Inflammatory macrophage (primary cell): ENCODE measurements at regions not wholly inside any gene's neighbourhood (a gene's known extent, or its start where the extent isn't known, plus 50 kb on each side); places are given as distances from the start of the nearest gene placed in this dataset.

Experiments used
- DNase-seq, 2 donors: peaks; one replicate each; pipeline ENCODE4 v3.0.0-alpha.2; 2020 to 2022

DNA sequence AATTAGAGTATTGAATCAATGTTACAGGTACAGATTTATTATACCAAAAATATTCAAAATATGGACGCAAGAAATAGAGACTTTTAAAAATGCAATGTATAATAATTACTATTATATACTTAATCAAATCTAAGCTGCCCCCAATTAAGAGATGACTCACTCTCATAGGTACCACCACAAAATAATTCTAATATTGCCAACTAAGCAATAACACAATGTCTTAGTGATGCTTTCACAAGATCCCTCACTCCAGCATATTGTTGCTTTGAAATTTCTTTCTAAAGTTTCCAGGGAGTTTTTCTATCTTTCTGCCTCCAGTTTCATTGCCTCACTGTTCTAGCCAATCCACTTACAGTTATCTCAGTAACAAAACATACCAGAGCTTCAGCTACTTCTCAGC is 270.0 kb upstream of the PABPC4L start:
- DNase-seq: no peak

DNA sequence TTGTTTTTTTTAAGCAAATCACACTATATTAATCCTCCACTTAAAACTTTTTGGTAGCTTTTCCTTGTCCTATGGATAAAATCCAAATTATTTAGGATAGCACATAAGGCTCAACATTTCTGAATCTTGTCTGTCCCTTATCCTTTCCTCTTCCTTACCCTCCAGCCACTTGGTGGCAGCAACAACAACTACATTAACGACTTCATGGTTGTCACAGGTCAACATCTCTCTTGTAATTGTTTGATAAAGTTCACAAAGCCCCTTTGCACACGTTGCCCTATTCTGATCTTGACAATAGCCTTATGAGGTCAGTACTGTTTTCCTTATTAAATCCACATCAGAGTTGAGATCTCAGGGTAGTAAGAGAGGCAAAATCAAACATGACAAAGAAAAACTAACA is 269.0 kb upstream of the PABPC4L start:
- no peak for DNase-seq

DNA sequence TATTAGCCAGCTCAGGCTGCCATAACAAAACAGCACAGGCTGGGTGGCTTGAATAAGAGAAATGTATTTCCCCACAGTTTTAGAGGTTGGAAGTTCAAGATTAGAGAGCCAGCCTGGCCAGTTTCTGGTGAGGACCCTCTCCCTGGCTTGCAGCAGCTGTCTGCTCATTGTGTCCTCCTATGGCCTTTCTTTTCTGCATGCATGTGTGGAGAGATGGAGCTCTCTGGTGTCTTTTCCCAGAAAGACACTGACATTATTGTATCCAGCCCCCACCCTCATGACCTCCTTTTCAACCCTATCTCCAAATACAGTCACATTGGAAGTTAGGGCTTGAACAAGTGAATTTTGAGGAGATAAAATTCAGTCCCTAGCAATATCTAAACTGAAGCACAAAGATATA is 263.8 kb upstream of the PABPC4L start:
- DNase-seq: no peak

DNA sequence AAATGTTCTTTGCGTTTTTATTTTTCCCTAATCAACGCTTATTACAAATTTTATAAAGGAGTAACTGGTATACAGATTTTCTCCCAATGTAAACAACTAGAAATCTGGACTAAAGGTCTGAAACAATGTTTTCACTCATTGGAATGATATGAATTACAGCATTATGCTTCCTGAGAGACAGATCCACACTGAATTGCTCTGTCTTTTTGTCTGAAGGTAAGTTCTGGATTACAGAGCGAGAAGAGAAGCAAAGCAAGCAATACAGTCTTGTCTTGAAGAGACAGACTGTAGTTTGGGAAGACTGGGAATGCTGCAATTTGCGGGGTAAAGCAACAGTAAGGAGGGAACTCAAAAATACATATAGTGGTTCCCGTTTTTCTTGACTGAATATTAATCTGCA is 262.2 kb upstream of the PABPC4L start:
- DNase-seq: no peak

DNA sequence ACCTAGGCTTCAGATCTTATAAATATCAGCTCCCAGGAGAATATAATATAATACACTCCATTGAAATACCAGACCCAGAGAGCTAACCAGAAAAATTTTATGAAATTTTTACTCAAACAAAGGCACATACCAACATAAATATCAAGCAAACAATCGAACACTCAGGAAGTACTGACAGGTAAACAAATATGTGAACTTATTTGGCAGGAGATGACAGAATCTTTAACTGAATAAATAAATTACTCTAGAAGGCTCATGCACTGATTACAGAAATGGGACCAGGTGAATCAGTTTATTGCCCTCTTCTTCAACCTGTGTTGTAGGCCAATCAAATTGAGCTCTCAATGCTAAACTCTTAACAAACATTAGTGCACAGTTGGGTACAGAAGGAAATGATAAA is 225.2 kb upstream of the PABPC4L start:
- DNase-seq: no peak

DNA sequence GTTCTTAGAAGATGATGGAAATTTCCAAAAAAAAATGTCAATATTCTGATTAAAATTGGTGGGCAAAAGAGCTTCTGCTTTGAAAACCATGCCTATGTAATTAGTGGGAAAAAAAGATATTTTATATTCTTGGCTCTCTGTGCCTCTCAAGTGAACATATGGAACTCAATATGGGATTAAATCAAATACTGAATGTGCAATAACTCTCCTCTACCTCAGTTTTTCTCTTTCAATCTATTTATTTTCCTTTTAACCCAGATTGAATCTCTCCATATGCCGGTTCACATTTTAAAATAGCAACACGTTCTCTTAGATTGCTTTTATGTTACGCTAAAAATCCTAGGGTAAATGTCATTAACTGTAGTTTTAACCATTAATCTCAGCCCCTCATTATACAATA is 224.2 kb upstream of the PABPC4L start:
- no peak for DNase-seq

DNA sequence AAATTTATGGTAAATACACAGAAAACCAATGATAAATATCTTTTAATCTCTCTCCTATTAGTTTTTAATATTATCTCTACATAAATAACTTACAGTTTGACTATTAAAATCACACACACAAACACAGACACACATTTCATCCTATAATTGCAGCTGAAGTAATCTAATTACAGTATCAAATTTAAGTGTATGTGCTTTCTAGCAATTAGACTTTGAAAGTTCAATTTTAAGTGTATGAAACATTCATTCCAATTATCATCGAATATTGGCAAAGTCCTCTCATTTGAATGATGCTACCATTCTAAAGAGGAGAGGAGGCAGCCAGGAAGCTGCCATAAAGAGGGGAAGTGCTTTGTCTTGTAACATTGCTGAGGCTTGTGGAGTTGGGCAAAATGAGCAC is 221.2 kb upstream of the PABPC4L start:
- no peak for DNase-seq

DNA sequence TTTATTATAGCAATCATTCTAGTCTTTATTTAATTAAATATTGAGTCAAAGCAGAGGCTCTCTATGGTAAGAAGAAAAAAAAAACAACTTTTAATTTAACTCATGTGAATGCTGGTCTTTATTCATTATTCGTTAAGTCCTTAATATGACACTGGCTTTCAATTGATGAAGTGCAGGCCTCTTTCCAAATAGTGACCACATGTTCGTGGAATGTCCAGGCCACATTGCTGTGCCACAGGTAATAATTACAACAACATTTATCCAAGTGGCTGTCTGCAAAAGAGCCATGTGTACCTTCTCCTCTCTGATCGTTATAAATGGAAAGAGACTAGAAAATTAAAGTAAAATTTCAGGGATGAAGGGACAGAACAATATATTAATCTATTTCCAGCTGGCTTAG is 220.1 kb upstream of the PABPC4L start:
- no peak for DNase-seq

DNA sequence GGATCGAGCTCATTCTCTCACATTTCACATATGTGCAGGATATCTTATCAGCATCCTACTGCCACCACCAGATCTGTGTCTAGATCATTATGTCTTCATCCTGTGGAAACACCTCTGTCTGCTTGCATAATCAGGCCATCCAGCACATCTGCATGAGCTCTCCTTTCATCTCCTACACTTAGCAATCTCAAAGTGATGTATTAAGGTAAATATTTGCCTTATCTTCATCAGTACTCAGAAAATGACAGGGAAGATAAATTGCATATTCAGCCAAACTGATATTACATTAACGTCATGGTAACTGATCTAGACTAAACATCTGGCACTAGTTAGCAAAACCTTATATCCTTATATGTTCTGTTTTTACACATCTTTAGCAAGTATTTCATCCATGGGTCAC is 207.3 kb upstream of the PABPC4L start:
- DNase-seq: no peak

DNA sequence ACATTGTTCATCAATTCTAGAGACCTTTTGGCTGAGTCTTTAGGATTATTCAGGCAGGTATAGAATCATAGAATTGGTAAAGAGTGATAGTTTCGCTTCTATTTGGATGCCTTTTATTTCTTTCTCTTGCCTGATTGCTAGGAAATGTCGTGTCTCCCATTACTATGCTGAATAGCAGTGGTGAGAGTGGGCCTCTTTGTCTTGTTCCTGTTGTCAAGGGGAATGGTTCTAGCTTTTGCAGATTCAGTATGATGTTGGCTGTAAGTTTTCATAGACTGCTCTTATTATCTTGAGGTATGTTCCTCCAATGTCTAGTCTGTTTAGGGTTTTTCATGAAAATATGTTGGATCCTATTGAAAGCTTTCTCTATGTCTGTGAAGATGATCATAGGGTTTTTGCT is 200.2 kb upstream of the PABPC4L start:
- no peak for DNase-seq

DNA sequence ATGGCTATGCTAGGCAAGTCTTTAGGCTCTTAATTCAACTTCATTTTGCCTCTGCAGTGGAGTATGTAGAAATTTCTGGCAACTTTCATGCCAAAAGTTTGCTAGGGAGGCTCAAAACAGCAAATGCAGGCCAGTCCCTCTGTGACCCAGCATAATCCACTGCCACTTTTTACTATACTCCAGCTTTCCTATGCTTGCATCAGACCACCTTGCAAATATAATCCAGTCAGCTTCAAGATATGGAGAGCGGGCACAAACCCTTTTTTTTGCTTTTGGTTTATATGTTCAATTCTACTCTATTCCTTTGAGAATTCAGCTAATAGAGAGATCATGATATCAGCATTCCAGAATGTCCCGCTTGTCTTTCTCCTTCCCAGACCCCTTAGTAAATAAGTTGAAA is 192.0 kb upstream of the PABPC4L start:
- DNase-seq: no peak

DNA sequence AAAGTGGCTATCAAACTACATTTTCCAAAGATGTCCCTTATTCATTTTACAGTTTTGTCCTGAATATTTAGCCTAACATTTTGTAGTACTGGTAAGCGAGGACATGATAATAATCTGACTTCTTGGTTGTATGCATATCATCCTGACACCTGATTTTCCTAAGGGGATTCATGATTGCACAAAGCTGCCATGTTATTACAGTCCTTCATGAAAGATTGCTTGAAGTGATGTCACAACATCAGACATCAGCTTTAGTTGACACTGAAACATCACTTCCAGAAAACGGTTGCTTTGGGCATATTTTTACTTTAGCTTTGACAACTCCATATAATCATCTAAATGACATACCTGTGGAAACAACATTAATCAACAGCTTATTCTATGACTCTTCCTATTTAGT is 188.7 kb upstream of the PABPC4L start:
- DNase-seq: no peak

DNA sequence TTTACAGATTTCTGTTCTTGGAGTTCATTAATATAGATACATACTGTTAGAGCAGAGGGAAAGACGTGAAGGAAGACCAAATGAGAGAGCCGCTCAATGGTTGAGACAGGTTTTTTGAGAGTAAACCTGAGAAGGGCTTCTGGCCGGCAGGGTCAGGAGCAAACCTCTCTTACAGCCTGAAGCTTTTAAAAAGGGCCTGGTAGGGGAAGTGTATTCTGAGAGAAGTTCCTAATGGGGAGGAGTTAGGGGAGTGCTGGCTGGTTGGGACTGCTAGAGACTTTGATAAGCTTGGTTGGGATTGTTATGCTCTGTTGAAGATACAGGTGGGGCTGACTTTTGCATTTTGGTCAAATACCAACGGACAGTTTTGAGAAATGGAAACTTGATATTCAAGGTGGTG is 186.8 kb upstream of the PABPC4L start:
- DNase-seq: no peak

DNA sequence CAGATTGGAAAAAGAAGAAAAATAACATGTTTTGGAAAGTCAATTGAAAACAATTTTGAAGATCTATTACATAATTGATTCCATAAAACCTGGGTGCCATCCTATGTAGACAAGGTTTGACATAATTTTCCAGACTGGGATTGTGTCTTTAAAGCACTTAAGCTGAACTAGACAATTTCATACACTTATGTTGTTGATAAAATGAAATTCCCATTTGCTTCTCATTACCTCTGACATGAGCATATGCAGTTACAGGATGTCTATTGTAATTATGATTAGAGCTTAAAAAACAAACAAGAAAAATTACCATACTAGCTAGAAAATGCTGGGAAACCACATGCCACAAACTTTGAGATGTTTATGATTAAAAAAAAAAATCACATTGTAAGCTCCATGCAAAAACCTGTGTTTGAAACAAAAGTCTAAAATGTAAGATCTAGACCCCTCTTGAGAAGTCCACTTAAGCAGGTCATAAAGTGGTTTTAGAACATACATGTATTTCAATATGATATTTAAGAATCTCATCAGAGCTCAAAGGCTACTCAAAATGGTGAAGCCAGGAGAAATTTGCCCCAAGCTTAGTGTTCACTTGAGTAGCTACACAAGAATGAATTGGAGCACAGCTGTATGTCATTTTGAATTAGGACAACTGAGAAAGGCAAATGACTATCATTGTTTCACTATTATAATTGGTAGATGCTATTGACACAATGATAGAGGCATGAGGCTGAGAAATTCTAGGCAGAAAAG is 181.1 kb upstream of the PABPC4L start:
- DNase-seq: no peak

DNA sequence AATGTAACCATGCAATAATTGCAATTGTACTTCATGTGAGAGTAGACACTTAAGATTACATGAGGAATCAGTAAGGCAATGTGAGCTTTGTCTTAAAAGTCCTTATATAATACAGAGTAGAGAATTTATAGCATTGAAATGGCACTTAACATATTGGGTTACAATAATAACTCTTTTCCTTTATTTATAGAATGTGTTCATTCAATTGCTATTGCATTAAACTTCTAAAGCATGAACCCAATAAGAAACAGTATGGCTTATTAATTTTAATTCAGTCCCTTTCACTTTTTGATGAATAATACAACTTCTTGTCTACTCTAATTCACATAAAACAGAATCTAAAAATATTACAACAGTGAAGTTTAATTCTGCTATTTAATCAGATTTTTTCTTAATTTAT is 174.2 kb upstream of the PABPC4L start:
- no peak for DNase-seq

DNA sequence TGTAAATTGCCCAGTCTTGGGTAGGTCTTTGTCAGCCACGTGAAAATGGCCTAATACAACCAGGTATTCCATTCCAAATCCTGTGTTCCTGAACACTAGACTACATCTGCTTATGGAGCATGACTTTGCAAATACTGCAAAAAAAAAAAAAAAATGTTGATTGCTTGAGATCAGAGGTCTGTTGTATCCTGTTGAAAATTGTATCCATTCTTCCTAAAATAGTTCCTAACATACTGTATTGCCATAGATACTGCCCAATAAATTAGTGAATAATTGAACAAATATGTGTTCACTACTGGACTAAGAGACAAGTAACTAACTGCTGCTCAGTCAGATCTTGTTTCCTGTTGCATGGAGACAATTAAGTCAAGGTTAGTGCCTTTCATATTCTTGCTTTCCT is 164.3 kb upstream of the PABPC4L start:
- DNase-seq: no peak

DNA sequence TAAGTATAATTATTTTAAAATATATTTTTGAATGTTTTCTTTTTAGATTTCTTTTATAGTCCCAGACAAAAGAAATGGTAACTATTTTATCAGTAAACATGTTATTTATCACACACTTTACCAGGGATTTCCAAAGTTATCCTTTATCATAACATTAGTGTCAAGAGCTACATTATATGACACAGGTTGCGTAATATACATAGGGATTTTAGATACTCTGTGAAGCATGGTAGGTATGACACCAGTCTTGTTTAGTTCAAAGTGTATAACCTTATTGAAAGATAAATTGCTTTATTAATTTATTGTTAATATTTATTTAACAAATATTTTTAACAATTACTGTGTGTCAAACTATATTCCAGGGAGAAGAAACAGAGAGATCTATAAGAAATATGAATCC is 163.3 kb upstream of the PABPC4L start:
- no peak for DNase-seq

DNA sequence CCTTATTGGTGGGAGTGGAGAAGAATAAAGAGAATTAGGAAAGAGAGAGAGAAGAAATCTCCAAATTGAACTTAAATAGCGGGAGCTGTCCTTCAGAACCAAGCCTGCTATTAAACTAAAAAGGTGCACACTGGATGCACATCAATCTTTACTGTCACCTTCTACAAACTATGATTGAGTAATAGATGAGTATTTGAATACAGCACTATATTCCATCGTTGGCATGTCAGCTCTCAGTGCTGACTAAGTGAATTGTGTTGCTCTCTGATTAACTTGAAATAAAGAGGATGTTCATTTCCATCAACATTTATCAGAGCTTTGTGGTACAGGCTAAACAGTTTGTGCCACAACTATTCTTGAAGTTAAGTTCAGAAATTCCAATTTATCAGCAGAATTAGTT is 143.7 kb upstream of the PABPC4L start:
- no peak for DNase-seq

DNA sequence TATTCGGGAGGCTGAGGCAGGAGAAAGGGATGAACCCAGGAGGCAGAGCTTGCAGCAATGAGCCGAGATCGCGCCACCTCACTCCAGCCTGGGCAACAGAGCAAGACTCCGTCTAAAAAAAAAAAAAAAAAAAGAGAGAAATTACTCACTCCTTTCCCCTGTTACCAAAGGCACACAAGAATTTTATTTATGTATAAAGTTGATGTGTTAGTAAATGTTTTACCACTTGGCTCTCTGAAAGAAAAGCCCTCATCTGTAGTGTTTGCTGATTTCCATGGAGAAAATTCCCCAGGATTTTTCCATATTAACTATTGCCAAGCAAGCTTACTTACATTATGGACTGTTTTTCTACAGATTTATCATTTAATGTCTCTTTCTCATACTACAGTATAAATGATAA is 142.1 kb upstream of the PABPC4L start:
- DNase-seq: no peak

DNA sequence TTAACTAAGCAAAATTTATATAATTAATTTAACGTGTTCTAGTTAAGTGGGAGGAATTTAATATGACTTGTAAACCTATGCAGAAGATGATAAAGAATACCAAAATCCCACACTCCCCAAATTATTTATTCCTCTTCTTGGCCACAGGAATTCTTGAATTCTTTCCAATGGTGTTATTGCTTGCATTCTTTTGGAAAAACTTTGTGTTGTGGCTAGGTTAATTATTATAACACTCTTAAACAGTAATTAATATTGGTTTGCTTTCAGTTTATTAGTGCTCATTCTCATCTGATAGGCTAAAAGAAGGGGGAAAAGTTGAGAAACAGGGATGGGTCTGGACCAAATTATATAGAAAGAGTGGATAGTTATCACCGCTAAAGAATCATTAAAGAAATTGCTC is 141.5 kb upstream of the PABPC4L start:
- no peak for DNase-seq

DNA sequence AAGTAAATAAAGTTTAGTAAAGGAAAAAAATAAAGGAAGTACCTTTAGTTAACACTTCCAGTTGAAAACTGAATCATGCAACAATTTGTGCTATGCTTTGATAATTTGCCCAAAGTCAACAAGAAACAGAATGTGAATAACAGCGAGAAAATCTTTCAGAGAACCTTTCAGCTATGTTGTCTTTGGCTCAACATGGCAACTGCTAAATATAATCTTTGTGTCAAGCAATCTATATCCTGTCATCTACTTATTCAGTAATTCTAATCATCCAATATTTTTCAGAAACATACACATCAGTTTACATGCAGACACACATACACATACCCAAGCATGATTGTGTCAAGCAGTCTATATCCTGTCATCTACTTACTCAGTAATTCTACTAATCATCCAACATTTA is 136.0 kb upstream of the PABPC4L start:
- DNase-seq: no peak

DNA sequence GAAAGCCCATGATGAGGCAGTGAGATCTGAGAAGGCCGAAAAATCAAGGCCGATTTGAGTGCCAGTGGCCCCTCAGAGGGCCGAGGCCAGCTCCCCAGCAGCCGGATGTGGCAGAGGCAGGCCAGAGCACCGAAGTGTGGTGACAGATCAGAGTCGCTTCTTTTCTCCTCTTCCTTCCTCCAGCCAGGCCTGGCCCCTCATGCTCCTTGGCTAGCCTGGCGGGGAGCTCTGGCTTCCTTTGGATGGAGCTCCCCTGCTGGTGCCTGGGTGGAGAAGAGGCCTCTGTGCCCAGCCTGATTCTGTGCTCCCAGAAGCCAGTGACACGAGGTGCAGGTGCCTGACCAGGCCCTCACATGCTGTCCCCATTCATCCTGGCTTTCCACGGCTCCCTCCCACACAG is 127.2 kb upstream of the PABPC4L start:
- DNase-seq: no peak

DNA sequence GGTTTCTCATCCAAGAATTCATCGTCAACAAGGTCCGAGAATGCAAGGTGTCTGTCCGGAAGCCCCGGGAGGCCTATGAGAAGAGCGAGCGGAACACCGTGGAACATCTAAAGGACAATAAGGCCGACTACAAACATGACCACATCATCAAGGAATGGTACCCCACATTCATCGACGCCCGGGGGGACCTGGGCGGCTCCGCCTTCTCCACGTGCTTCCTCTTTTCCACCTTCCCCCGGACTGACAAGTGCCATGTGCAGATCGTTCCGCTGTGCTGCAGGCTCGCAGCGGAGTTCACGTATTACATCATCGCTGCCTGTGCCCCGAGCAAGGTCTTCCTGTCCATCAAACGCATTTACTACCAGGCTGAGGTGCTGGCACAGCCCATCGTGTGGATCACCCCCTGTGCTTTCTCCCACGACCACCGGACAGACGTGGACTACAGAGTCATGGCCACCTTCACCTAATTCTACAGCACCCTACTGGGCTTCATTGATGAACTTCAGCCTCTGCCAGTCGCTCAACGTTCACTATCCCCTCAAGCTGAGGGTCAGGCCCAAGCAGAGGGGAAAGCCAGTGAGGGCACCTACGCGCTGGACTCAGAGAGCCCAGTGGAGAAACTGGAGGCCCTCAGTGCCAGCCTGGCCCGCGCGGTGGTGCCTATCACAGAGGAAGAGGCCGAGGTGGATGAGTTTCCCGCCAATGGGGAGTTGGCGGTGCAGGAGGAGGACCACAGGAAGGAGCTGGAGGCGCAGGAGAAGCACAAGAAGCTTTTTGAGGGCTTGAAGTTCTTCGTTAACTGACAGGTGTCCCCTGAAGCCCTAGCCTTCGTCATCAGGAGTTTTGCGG is 125.9 kb upstream of the PABPC4L start:
- no peak for DNase-seq

DNA sequence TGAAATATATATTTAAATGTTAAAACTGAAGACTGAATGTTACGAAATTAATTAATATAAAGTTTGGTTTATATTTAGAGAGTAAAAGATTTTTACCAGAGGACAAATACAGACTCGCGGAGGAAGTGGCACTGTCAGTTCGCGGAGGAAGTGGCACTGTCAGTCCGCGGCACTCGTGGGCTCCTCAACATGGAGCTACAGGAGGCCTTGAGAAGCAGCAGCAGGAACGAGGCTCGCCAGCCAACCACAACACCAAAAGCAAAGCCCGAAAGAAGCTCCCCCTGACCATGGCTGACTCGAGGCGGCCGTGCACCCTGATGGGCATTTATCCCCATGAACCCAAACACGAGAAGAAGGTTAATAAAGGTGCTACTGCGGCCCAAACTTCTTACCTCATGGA is 125.3 kb upstream of the PABPC4L start:
- no peak for DNase-seq

DNA sequence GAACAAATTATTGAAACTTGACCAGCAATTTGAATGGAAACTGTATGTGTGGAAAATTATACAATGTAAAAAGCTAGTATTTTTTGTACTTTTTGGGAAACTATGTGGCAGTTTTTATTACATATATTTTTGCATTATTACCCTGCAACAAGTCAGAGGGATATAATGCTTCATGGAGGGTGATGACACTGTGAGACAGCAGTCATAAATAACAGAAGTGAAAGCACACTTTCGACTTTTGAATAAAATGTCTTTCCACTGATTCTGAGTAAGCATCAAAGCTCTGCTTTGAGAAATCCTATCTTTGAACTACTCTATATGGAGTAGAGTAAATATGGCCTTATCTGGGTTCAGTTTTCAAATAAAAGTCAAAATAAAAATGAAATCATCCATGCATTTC is 122.6 kb upstream of the PABPC4L start:
- no peak for DNase-seq
